ENCODE measurements at regions not wholly inside any gene's neighbourhood (a gene's known extent, or its start where the extent isn't known, plus 50 kb on each side); places are given as distances from the start of the nearest gene placed in this dataset.
"Not testable (repeated sequence)": the region's sequence is repeated elsewhere in the genome, so short reads cannot be mapped to it uniquely, and the experiment has no call there.

- intact Hi-C loops (cut with DNase I; ENCODE audit: low total_unique reads): no loop called here
These were observed 377.8 kb upstream of the CLINT1 start for GRCh38 chr5:158236511-158237335.

DNA sequence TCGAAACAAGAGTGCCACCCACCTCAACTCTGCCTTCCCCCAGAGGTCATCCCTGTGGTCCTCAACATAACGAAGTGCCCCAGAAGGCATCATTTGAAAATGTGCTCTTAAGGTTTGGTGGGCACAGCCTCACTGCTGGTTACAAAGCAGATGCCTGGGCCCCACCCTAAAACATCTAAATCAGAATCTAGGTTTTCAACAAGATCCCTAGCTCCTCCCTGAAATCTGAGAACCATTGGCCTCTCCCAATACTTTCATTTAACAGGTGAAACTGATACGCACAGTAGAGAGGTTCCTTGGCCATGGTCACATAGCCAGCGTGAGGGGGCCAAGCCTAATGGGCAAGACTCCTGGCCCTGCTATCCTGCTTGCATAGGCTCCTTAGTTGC, 376.2 kb upstream of the CLINT1 start:
- 88 to 96% methylated on average over 4 of the region's 4 CpGs for WGBS, 2 donors
- intact Hi-C loops (cut with DNase I; ENCODE audit: low total_unique reads): no loop called here
- DNase-seq (ENCODE audit: low spot score in 2 of 2): no peak
- no peak overlapping the region for H3K4me3 ChIP-seq (ENCODE audit: low read depth, poor library complexity, severe bottlenecking)
- no peak for TF ChIP-seq POLR2A (IDR thresholded peaks at IDR 0.05)
- no peak for TF ChIP-seq CTCF (IDR thresholded peaks at IDR 0.05)

More at GRCh38 chr5:158236511-158237335, 377.8 kb upstream of the CLINT1 start:
- no peak overlapping the region for H3K4me3 ChIP-seq (ENCODE audit: low read depth, poor library complexity, severe bottlenecking)
- no peak for DNase-seq (ENCODE audit: low spot score in 2 of 2)
- WGBS, 2 donors: 71 to 82% methylated on average over 3 of the region's 3 CpGs
- no peak for TF ChIP-seq POLR2A (IDR thresholded peaks at IDR 0.05)
- TF ChIP-seq CTCF (IDR thresholded peaks at IDR 0.05): no peak

DNA sequence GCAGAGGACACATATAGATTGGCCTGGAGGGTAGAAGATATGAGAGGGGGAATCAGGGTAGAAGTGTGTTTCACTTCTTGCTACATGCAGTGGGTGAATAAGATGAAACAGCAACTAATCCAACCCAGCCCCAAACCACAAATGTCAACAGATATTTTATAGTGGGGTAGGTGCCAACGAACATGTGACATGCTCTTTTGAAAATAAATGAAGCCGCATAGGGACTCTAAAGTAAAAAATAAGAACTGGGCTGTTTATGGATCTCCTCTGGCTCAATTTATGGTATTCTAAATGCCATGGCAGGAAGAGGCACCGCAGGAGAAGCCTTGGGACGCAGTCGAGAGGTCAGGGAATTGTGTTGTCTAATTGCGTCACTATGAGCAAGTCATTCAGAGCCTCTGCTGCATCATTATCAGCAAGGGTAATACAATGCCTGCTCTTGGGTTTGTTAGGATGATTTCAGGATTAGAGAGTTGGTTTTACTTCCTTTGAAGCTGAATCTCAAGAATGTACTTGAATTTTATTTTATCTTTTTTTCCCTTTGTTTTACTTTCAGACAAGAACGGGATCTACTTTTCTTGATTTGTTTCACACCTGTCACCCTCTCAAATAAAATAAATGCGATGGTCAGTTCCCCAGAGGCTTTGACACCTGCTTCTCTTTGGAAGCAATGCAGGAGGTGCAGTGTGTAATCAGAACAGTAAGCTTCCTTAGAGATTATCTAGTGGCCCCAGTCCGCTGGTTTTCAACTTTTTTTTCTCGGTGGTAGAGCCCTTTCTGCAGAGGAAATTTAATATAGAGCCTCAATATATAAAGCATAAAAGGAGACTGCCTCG, 375.6 kb upstream of the CLINT1 start:
- WGBS, 2 donors: 62 to 64% methylated on average over 11 of the region's 11 CpGs
- no peak for DNase-seq (ENCODE audit: low spot score in 2 of 2)
- H3K4me3 ChIP-seq (ENCODE audit: low read depth, poor library complexity, severe bottlenecking): no peak overlapping the region
- TF ChIP-seq CTCF (IDR thresholded peaks at IDR 0.05) (no peak), POLR2A (IDR thresholded peaks at IDR 0.05) (no peak)
- intact Hi-C loops (cut with DNase I; ENCODE audit: low total_unique reads): no loop called here

- 79% methylated on average over 2 of the region's 2 CpGs for WGBS, 2 donors
- DNase-seq (ENCODE audit: low spot score in 2 of 2): no peak
- intact Hi-C loops (cut with DNase I; ENCODE audit: low total_unique reads): no loop called here
- TF ChIP-seq POLR2A (IDR thresholded peaks at IDR 0.05) (no peak), CTCF (IDR thresholded peaks at IDR 0.05) (no peak)
- no peak overlapping the region for H3K4me3 ChIP-seq (ENCODE audit: low read depth, poor library complexity, severe bottlenecking)
These were observed 374.9 kb upstream of the CLINT1 start for GRCh38 chr5:158233735-158234322.

- intact Hi-C loops (cut with DNase I; ENCODE audit: low total_unique reads): not testable (repeated sequence)
- 91 to 92% methylated on average over 5 of the region's 5 CpGs for WGBS, 2 donors
These were observed 368.4 kb upstream of the CLINT1 start for GRCh38 chr5:158227314-158227713.

DNA sequence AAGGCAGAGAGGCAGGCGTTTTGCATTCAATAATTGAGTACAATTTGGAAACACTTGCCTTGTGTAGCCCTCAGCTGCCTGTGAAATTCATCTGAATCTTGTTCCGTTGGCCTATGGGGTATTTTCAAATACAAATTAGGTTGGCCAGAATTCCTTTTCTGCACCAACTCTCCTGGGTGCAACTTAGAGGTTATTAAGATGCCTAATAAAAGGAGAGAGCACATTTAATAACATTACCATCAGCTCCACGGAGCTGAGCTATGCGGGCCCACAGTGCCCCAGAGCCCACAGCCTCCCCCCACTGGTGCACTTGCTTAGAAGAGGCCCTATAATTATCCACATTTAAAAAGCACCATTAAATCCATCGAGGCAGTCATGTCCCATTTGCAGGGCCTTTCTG, 367.6 kb upstream of the CLINT1 start:
- 88% methylated on average over 5 of the region's 5 CpGs for WGBS, 2 donors
- intact Hi-C loops (cut with DNase I; ENCODE audit: low total_unique reads): no loop called here
- TF ChIP-seq CTCF (IDR thresholded peaks at IDR 0.05) (no peak), POLR2A (IDR thresholded peaks at IDR 0.05) (no peak)

More at GRCh38 chr5:158227314-158227713, 368.4 kb upstream of the CLINT1 start:
- DNase-seq (ENCODE audit: low spot score in 2 of 2); H3K4me3 ChIP-seq (ENCODE audit: low read depth, poor library complexity, severe bottlenecking): not testable (repeated sequence)

More for the DNA sequence above, 367.6 kb upstream of the CLINT1 start:
- DNase-seq (ENCODE audit: low spot score in 2 of 2): no peak
- H3K4me3 ChIP-seq (ENCODE audit: low read depth, poor library complexity, severe bottlenecking): no peak overlapping the region

All from lower leg skin (tissue), 4 donors.